ENCODE measurements at regions not wholly inside any gene's neighbourhood (a gene's known extent, or its start where the extent isn't known, plus 50 kb on each side); places are given as distances from the start of the nearest gene placed in this dataset.

- DNase-seq (ENCODE audit: low read depth) = no peak
Observed at GRCh38 chr2:18378020-18378653, 182.3 kb downstream of the RDH14 start.

- no peak for DNase-seq (ENCODE audit: low read depth)
Observed at GRCh38 chr2:18376936-18377335, 183.5 kb downstream of the RDH14 start.

GRCh38 chr2:18373664-18374063 lies 186.8 kb downstream of the RDH14 start:
- no peak for DNase-seq (ENCODE audit: low read depth)

GRCh38 chr2:18373081-18373480 lies 187.4 kb downstream of the RDH14 start:
- no peak for DNase-seq (ENCODE audit: low read depth)

GRCh38 chr2:18372641-18373040 lies 187.8 kb downstream of the RDH14 start:
- DNase-seq (ENCODE audit: low read depth) = no peak

GRCh38 chr2:18369760-18370159 lies 190.7 kb downstream of the RDH14 start:
- DNase-seq (ENCODE audit: low read depth) = peak; percentile 37

GRCh38 chr2:18368008-18368407 lies 192.4 kb downstream of the RDH14 start:
- no peak for DNase-seq (ENCODE audit: low read depth)

- no peak for DNase-seq (ENCODE audit: low read depth)
Observed at GRCh38 chr2:18365342-18365741, 195.1 kb downstream of the RDH14 start.

- DNase-seq (ENCODE audit: low read depth) = no peak
Observed at GRCh38 chr2:18363348-18363747, 197.1 kb downstream of the RDH14 start.

- peak; percentile 97 for DNase-seq (ENCODE audit: low read depth)
Observed at GRCh38 chr2:18362696-18363095, 197.8 kb downstream of the RDH14 start.

- no peak for DNase-seq (ENCODE audit: low read depth)
Observed at GRCh38 chr2:18357537-18357936, 202.9 kb downstream of the RDH14 start.

- no peak for DNase-seq (ENCODE audit: low read depth)
Observed at GRCh38 chr2:18356676-18357075, 203.8 kb downstream of the RDH14 start.

- DNase-seq (ENCODE audit: low read depth) = no peak
Observed at GRCh38 chr2:18349421-18349820, 211.0 kb downstream of the RDH14 start.

GRCh38 chr2:18346874-18347273 lies 213.6 kb downstream of the RDH14 start:
- DNase-seq (ENCODE audit: low read depth) = no peak

GRCh38 chr2:18346344-18346743 lies 214.1 kb downstream of the RDH14 start:
- DNase-seq (ENCODE audit: low read depth) = no peak

- no peak for DNase-seq (ENCODE audit: low read depth)
Observed at GRCh38 chr2:18345848-18346247, 214.6 kb downstream of the RDH14 start.

- DNase-seq (ENCODE audit: low read depth) = no peak
Observed at GRCh38 chr2:18342901-18343300, 217.6 kb downstream of the RDH14 start.

- no peak for DNase-seq (ENCODE audit: low read depth)
Observed at GRCh38 chr2:18339326-18339725, 221.1 kb downstream of the RDH14 start.

- no peak for DNase-seq (ENCODE audit: low read depth)
Observed at GRCh38 chr2:18336975-18337374, 223.5 kb downstream of the RDH14 start.

GRCh38 chr2:18332477-18332876 lies 228.0 kb downstream of the RDH14 start:
- DNase-seq (ENCODE audit: low read depth) = no peak

GRCh38 chr2:18325118-18325517 lies 235.3 kb downstream of the RDH14 start:
- no peak for DNase-seq (ENCODE audit: low read depth)

- no peak for DNase-seq (ENCODE audit: low read depth)
Observed at GRCh38 chr2:18319987-18320386, 240.5 kb downstream of the RDH14 start.

- DNase-seq (ENCODE audit: low read depth) = no peak
Observed at GRCh38 chr2:18317017-18317416, 243.4 kb downstream of the RDH14 start.

- DNase-seq (ENCODE audit: low read depth) = no peak
Observed at GRCh38 chr2:18312818-18313217, 247.6 kb downstream of the RDH14 start.

Measured in non-pigmented ciliary epithelial cell (primary cell).